DOHH2 (cell line): ENCODE measurements at regions not wholly inside any gene's neighbourhood (a gene's known extent, or its start where the extent isn't known, plus 50 kb on each side); places are given as distances from the start of the nearest gene placed in this dataset.

ENCODE experiments used
- EZH2phosphoT487 ChIP-seq: fragments of 200-600 bp; sonication (generic); IDR thresholded peaks from 2 replicates; pipeline ENCODE4 v1.6.1; 2017; ENCODE audit warnings: borderline replicate concordance, mild to moderate bottlenecking, antibody characterized with exemption, low read length, moderate library complexity, mixed read lengths
- TF ChIP-seq, protein P1 (sequence below): fragments of 200-600 bp; sonication (generic); IDR thresholded peaks from one replicate; pipeline ENCODE4 v1.5.1; 2014; ENCODE audit warnings: antibody characterized with exemption, mild to moderate bottlenecking, low read depth, low read length; ENCODE audit not compliant: poor library complexity, severe bottlenecking

DNA sequence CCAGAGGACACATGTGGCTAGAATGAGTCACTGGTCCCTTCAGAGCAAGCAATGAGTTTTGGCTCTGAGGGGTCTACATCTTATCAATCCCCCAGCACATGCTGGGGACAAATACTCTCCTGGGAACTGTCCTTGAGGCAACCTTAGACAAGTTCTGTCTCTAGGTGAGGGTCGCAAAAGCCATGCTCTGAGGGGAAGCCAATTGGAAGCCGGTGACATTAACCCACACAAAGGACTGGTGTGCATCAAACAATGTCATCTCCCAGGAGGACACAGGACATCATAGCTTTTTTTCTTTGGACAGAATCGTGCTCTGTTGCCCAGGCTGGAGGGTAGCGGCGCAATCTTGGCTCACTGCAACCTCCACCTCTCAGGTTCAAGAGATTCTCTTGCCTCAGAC lies 111.6 kb upstream of the ZNF722 start:
- TF ChIP-seq, protein P1, sequence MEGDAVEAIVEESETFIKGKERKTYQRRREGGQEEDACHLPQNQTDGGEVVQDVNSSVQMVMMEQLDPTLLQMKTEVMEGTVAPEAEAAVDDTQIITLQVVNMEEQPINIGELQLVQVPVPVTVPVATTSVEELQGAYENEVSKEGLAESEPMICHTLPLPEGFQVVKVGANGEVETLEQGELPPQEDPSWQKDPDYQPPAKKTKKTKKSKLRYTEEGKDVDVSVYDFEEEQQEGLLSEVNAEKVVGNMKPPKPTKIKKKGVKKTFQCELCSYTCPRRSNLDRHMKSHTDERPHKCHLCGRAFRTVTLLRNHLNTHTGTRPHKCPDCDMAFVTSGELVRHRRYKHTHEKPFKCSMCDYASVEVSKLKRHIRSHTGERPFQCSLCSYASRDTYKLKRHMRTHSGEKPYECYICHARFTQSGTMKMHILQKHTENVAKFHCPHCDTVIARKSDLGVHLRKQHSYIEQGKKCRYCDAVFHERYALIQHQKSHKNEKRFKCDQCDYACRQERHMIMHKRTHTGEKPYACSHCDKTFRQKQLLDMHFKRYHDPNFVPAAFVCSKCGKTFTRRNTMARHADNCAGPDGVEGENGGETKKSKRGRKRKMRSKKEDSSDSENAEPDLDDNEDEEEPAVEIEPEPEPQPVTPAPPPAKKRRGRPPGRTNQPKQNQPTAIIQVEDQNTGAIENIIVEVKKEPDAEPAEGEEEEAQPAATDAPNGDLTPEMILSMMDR: no peak
- no peak for TF ChIP-seq EZH2phosphoT487
